ENCODE measurements at regions not wholly inside any gene's neighbourhood (a gene's known extent, or its start where the extent isn't known, plus 50 kb on each side); places are given as distances from the start of the nearest gene placed in this dataset.
A peak's percentile ranks its signal among the peaks of the same experiment; 100 is the strongest.
"Not testable (repeated sequence)": the region's sequence is repeated elsewhere in the genome, so short reads cannot be mapped to it uniquely, and the experiment has no call there.

- H3K4me3 ChIP-seq (ENCODE audit: low read length) = no peak overlapping the region
- DNase-seq (ENCODE audit: low read depth, low spot score) = peak; percentile 9
Measured at GRCh38 chr11:86151174-86152005, 82.5 kb upstream of the PICALM start.

DNA sequence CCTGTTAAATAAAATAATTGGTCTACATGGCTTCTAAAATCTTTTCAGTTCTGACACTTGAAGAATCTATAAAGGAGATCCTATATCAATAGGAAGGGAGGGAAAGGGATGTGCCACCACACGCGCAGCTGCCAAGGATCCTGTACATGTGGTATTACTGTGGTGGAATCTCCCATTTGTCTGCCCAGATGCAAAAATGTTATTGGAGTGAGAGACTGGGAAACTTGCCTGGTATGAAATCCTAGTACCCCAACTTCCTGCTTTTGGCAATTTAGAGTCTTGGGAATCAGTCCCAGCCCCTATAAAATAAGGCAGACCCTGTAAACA is 81.9 kb upstream of the PICALM start:
- H3K4me3 ChIP-seq (ENCODE audit: low read length) = no peak overlapping the region
- DNase-seq (ENCODE audit: low read depth, low spot score) = no peak

DNA sequence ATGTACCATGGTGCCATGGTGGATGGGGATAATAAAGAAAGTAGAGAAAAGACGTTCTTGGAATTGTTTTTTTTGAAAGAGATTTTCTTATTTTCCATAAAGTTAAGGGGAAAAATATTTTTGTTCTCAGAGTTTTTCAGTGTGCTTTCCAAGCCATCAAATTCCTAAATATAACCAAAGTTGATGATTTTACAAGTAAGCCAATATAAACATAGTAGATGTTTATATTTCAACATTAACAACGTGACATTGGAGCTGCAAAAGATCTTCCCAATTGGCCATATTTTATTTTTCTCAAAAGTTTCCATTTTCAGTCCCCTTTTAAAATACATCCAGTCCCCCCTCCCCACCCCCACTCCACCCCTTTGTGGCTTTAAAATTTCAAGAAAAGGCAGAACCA is 80.9 kb upstream of the PICALM start:
- DNase-seq (ENCODE audit: low read depth, low spot score) = no peak
- no peak overlapping the region for H3K4me3 ChIP-seq (ENCODE audit: low read length)

- H3K4me3 ChIP-seq (ENCODE audit: low read length) = no peak overlapping the region
- no peak for DNase-seq (ENCODE audit: low read depth, low spot score)
Measured at GRCh38 chr11:86148345-86148747, 79.5 kb upstream of the PICALM start.

DNA sequence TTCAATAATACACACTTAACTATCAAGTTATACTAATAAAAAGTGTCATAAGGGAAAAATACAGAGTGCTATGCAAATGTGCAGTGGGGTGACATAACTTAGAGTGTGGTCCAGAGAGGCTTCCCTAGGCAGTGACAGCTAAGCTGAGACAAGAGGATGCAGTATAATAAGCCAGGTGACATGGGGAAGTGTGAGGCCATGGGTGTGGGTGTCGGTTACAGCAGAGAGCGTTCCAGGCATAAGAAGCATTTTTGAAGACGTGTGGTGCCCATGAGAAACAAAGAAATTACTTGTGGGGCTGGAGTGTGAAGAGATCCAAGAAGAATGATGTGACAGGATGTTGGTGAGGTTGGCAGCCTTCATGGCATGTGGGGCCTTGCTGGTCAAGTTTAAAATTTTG is 78.1 kb upstream of the PICALM start:
- no peak overlapping the region for H3K4me3 ChIP-seq (ENCODE audit: low read length)
- DNase-seq (ENCODE audit: low read depth, low spot score) = no peak

GRCh38 chr11:86145439-86146156 is 76.7 kb upstream of the PICALM start:
- H3K4me3 ChIP-seq (ENCODE audit: low read length) = no peak overlapping the region
- DNase-seq (ENCODE audit: low read depth, low spot score) = no peak

DNA sequence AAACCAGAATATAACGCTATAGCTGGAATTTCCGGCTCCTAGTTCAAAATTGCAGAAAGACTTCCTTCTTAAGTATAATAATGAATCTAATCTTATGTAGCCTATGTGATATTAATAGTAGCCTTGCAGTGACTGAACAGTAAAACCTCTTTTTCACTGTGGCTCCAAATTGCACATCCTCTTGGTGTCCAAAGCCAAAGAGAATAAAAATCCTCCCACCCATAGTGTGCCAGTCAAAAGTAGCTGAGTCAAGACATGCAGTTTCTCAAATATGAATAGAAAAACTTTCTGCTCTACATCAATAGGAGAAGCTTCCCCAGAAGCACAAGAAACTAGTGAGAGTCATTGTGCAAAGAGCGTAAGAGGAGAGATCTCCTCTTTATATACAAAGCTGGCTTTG is 76.0 kb upstream of the PICALM start:
- DNase-seq (ENCODE audit: low read depth, low spot score) = no peak

GRCh38 chr11:86144087-86144486 is 75.2 kb upstream of the PICALM start:
- not testable (repeated sequence) for DNase-seq (ENCODE audit: low read depth, low spot score); H3K4me3 ChIP-seq (ENCODE audit: low read length)

More for the DNA sequence above, 76.0 kb upstream of the PICALM start:
- no peak overlapping the region for H3K4me3 ChIP-seq (ENCODE audit: low read length)

GRCh38 chr11:86143087-86144030 is 74.5 kb upstream of the PICALM start:
- no peak overlapping the region for H3K4me3 ChIP-seq (ENCODE audit: low read length)
- no peak for DNase-seq (ENCODE audit: low read depth, low spot score)

DNA sequence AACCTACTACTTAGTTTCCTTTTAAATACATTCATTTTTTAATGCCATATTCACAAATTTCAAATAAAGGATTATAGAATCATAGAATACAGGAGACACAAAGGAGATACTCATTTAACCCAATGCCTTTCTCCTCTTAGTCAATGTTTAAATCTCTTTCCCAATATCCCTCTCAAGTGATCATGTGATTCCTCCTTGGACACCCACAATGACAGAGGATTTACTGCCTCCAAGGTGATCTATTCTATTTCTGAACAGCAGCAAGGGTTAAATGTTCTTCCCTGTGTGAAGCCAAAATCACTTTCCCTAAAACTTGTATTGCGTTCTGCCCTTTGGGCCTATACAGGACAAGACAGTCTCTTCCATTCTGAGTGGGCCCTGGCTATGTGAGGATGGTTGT is 73.3 kb upstream of the PICALM start:
- no peak for DNase-seq (ENCODE audit: low read depth, low spot score)
- no peak overlapping the region for H3K4me3 ChIP-seq (ENCODE audit: low read length)

GRCh38 chr11:86141727-86142126 is 72.8 kb upstream of the PICALM start:
- DNase-seq (ENCODE audit: low read depth, low spot score) = no peak
- H3K4me3 ChIP-seq (ENCODE audit: low read length) = no peak overlapping the region

- DNase-seq (ENCODE audit: low read depth, low spot score) = no peak
- H3K4me3 ChIP-seq (ENCODE audit: low read length) = no peak overlapping the region
Measured at GRCh38 chr11:86140334-86140990, 71.6 kb upstream of the PICALM start.

DNA sequence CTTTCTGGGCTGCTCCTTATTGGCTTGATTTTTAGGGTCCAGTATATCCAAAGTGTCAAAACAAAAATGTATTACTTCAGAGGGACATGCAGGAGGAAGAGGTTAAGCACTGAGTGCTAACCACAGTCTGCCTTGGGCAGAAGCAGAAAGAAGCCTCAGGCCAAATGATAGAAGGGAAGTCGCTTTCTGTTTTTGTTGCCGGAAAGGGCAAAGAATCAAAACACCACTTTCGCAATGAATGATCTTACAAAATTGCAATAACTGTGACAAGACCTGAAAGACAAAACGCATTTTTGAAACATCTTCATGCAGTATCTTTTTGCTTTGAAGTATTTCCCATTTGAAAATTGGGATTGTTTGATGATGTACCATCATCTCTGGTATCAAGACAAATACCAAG is 70.1 kb upstream of the PICALM start:
- DNase-seq (ENCODE audit: low read depth, low spot score) = peak; percentile 20
- no peak overlapping the region for H3K4me3 ChIP-seq (ENCODE audit: low read length)

GRCh38 chr11:86136538-86136937 is 67.7 kb upstream of the PICALM start:
- DNase-seq (ENCODE audit: low read depth, low spot score) = no peak
- no peak overlapping the region for H3K4me3 ChIP-seq (ENCODE audit: low read length)

- no peak for DNase-seq (ENCODE audit: low read depth, low spot score)
- no peak overlapping the region for H3K4me3 ChIP-seq (ENCODE audit: low read length)
Measured at GRCh38 chr11:86135319-86135714, 66.4 kb upstream of the PICALM start.

DNA sequence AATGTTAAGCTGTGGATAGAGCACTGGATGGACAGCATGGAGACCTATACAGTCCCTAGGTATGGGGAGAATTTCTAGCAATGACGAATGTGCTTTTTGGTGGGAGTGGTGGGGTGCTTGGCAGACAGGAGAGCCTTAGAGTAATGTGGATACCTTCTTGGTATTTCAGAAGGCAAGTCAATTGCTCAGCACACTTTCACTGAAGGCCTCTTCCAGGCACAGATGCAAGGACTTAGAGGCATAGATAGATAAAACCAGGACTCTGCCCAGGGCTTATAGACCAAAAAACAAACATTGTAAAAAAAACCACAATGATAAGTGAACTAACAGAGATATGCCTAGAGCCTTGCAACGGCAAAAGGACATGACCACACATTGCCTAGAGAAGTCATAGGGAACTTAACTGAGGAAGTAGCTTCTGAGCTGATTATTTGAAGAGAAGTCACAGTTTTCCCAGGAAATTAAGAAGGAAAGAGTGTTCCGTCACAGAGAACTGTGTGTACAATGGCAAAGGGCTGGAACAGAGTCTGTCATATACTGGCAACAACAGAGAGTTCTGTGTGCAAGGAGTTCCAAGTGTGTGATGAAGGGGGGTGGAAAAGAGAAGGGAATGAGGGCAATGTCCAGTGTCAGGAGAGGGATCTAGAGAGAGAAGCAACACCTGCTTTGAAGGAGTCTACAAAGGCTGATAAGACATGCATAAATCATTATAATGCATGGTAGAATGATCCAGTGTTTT is 65.9 kb upstream of the PICALM start:
- DNase-seq (ENCODE audit: low read depth, low spot score) = no peak
- no peak overlapping the region for H3K4me3 ChIP-seq (ENCODE audit: low read length)

GRCh38 chr11:86132667-86133249 is 63.9 kb upstream of the PICALM start:
- DNase-seq (ENCODE audit: low read depth, low spot score) = no peak
- H3K4me3 ChIP-seq (ENCODE audit: low read length) = no peak overlapping the region
